Fibroblast of lung (primary cell): ENCODE measurements at regions not wholly inside any gene's neighbourhood (a gene's known extent, or its start where the extent isn't known, plus 50 kb on each side); places are given as distances from the start of the nearest gene placed in this dataset.

Experiments
- DNase-seq, 2 donors: peaks; one replicate each; pipeline versions ENCODE4 v3.0.0 to v3.0.0-alpha.2; 2010; ENCODE audit warnings: low read depth in 2 of 2
- H2AFZ ChIP-seq: 2 replicates; pipeline ENCODE4 v1.5.1; 2012; ENCODE audit warnings: low read length, control low read depth, inconsistent platforms
- H3K27ac ChIP-seq: 2 replicates; pipeline ENCODE4 v1.5.1; 2011; ENCODE audit warnings: low read length, control low read depth; ENCODE audit not compliant: insufficient read depth
- H3K27me3 ChIP-seq: 2 replicates; pipeline ENCODE4 v1.5.1; 2011; ENCODE audit warnings: mild to moderate bottlenecking, low read length; ENCODE audit not compliant: control insufficient read depth, insufficient read depth
- H3K36me3 ChIP-seq: 2 replicates; pipeline ENCODE4 v1.5.1; 2011; ENCODE audit warnings: low read length; ENCODE audit not compliant: control insufficient read depth, insufficient read depth
- H3K4me1 ChIP-seq: 2 replicates; pipeline ENCODE4 v1.5.1; 2011; ENCODE audit warnings: low read length; ENCODE audit not compliant: control insufficient read depth, insufficient read depth; ENCODE audit errors: extremely low read depth
- H3K4me2 ChIP-seq: 2 replicates; pipeline ENCODE4 v1.5.1; 2011; ENCODE audit warnings: low read length, control low read depth; ENCODE audit not compliant: insufficient read depth; ENCODE audit errors: extremely low read depth
- H3K4me3 ChIP-seq, 4 experiments: fragments of 200-600 bp in 1 of 4; sonication (generic) in 1 of 4; replicated peaks in 1 of 4; 2 replicates each; pipeline ENCODE4 v1.5.1; 2011 to 2016; ENCODE audit warnings: low read length in 4 of 4, low read depth in 3 of 4, mild to moderate bottlenecking in 3 of 4, control low read depth in 2 of 4, inconsistent platforms in 1 of 4, mixed read lengths in 1 of 4; ENCODE audit not compliant: insufficient read depth in 1 of 4; ENCODE audit errors: control extremely low read depth in 1 of 4
- H3K79me2 ChIP-seq: 2 replicates; pipeline ENCODE4 v1.5.1; 2012; ENCODE audit warnings: mild to moderate bottlenecking, low read length, inconsistent platforms; ENCODE audit not compliant: control insufficient read depth, insufficient read depth
- H3K9ac ChIP-seq: 2 replicates; pipeline ENCODE4 v1.5.1; 2011; ENCODE audit warnings: mild to moderate bottlenecking, low read length, control low read depth; ENCODE audit not compliant: insufficient read depth
- H3K9me3 ChIP-seq: 2 replicates; pipeline ENCODE4 v1.5.1; 2012; ENCODE audit warnings: low read depth, low read length; ENCODE audit not compliant: control insufficient read depth, insufficient read depth
- H4K20me1 ChIP-seq: 2 replicates; pipeline ENCODE4 v1.5.1; 2011; ENCODE audit warnings: low read length; ENCODE audit not compliant: control insufficient read depth, insufficient read depth; ENCODE audit errors: extremely low read depth
- EZH2 ChIP-seq: IDR thresholded peaks from 2 replicates; pipeline ENCODE4 v1.5.1; 2012; ENCODE audit warnings: low read length, control low read depth, mild to moderate bottlenecking; ENCODE audit errors: missing control alignments
- TF ChIP-seq, protein P1 (sequence below), 2 donors: IDR thresholded peaks in 1 of 2; conservative IDR thresholded peaks in 1 of 2; 1 replicate in 1 of 2; 2 replicates in 1 of 2; pipeline ENCODE4 v1.5.1; 2011 to 2012; ENCODE audit warnings: low read length in 2 of 2, control low read depth in 1 of 2, inconsistent platforms in 1 of 2, low read depth in 1 of 2, mild to moderate bottlenecking in 1 of 2

- no peaks in the 10 kb centered on the region for H3K27me3 ChIP-seq
- H3K4me1 ChIP-seq, result no peaks in the 10 kb centered on the region
- H2AFZ ChIP-seq, result no peak overlapping the region
- H3K27ac ChIP-seq, result no peak overlapping the region
- no peak for TF ChIP-seq EZH2
- TF ChIP-seq, protein P1, sequence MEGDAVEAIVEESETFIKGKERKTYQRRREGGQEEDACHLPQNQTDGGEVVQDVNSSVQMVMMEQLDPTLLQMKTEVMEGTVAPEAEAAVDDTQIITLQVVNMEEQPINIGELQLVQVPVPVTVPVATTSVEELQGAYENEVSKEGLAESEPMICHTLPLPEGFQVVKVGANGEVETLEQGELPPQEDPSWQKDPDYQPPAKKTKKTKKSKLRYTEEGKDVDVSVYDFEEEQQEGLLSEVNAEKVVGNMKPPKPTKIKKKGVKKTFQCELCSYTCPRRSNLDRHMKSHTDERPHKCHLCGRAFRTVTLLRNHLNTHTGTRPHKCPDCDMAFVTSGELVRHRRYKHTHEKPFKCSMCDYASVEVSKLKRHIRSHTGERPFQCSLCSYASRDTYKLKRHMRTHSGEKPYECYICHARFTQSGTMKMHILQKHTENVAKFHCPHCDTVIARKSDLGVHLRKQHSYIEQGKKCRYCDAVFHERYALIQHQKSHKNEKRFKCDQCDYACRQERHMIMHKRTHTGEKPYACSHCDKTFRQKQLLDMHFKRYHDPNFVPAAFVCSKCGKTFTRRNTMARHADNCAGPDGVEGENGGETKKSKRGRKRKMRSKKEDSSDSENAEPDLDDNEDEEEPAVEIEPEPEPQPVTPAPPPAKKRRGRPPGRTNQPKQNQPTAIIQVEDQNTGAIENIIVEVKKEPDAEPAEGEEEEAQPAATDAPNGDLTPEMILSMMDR (conservative IDR thresholded peaks at IDR 0.05 in 1 of 2, IDR thresholded peaks at IDR 0.05 in 1 of 2; ENCODE audit: low read depth in 1 of 2, low read length in 2 of 2), result no peak
- H3K4me3 ChIP-seq, result no peak overlapping the region
- no peaks in the 10 kb centered on the region for H4K20me1 ChIP-seq
- no peaks in the 10 kb centered on the region for H3K36me3 ChIP-seq
- no peak overlapping the region for H3K4me2 ChIP-seq
- H3K79me2 ChIP-seq, result no peaks in the 10 kb centered on the region
- H3K9ac ChIP-seq, result no peak overlapping the region
- H3K9me3 ChIP-seq, result no peaks in the 10 kb centered on the region
- no peak for DNase-seq
These were observed 278.0 kb upstream of the MIS18BP1 start for GRCh38 chr14:45531022-45531421.

- no peaks in the 10 kb centered on the region for H3K4me1 ChIP-seq
These were observed 273.9 kb upstream of the MIS18BP1 start for GRCh38 chr14:45526715-45527549.

GRCh38 chr14:45519766-45520165 is 266.8 kb upstream of the MIS18BP1 start:
- no peak for DNase-seq
- no peaks in the 10 kb centered on the region for H3K9me3 ChIP-seq
- no peak overlapping the region for H3K27ac ChIP-seq
- H2AFZ ChIP-seq, result no peak overlapping the region
- no peaks in the 10 kb centered on the region for H3K79me2 ChIP-seq
- H3K4me2 ChIP-seq, result no peak overlapping the region
- H4K20me1 ChIP-seq, result no peaks in the 10 kb centered on the region
- no peak overlapping the region for H3K9ac ChIP-seq
- TF ChIP-seq, protein P1 (conservative IDR thresholded peaks at IDR 0.05 in 1 of 2, IDR thresholded peaks at IDR 0.05 in 1 of 2; ENCODE audit: low read depth in 1 of 2, low read length in 2 of 2), result no peak
- TF ChIP-seq EZH2, result no peak
- H3K4me1 ChIP-seq, result no peaks in the 10 kb centered on the region
- no peaks in the 10 kb centered on the region for H3K27me3 ChIP-seq
- H3K4me3 ChIP-seq, result no peak overlapping the region
- no peaks in the 10 kb centered on the region for H3K36me3 ChIP-seq

More at GRCh38 chr14:45526715-45527549, 273.9 kb upstream of the MIS18BP1 start:
- no peaks in the 10 kb centered on the region for H3K27me3 ChIP-seq
- H3K79me2 ChIP-seq, result no peaks in the 10 kb centered on the region
- H3K27ac ChIP-seq, result no peak overlapping the region
- no peak overlapping the region for H3K9ac ChIP-seq
- no peaks in the 10 kb centered on the region for H4K20me1 ChIP-seq
- no peaks in the 10 kb centered on the region for H3K9me3 ChIP-seq
- no peak overlapping the region for H3K4me3 ChIP-seq
- no peak for DNase-seq
- no peak overlapping the region for H3K4me2 ChIP-seq
- no peaks in the 10 kb centered on the region for H3K36me3 ChIP-seq
- H2AFZ ChIP-seq, result no peak overlapping the region
- no peak for TF ChIP-seq EZH2
- TF ChIP-seq, protein P1 (conservative IDR thresholded peaks at IDR 0.05 in 1 of 2, IDR thresholded peaks at IDR 0.05 in 1 of 2; ENCODE audit: low read depth in 1 of 2, low read length in 2 of 2), result no peak
